Neuronal stem cell (in vitro differentiated cells): ENCODE measurements at regions not wholly inside any gene's neighbourhood (a gene's known extent, or its start where the extent isn't known, plus 50 kb on each side); places are given as distances from the start of the nearest gene placed in this dataset.

Source experiments
- DNase-seq: peaks from one replicate; pipeline ENCODE4 v3.0.0-alpha.2; 2013; ENCODE audit warnings: low spot score
- H2AFZ ChIP-seq: one replicate; pipeline ENCODE4 v1.6.1; 2013; ENCODE audit warnings: mild to moderate bottlenecking, low read length, inconsistent platforms
- H2AK5ac ChIP-seq: 2 replicates; pipeline ENCODE4 v1.6.1; 2013; ENCODE audit warnings: low read depth, mild to moderate bottlenecking, inconsistent platforms, low read length, moderate library complexity, mixed read lengths
- H2BK120ac ChIP-seq: 2 replicates; pipeline ENCODE4 v1.6.1; 2013; ENCODE audit warnings: low read depth, mild to moderate bottlenecking, inconsistent platforms, low read length, moderate library complexity, mixed read lengths
- H2BK12ac ChIP-seq: one replicate; pipeline ENCODE4 v1.6.1; 2013; ENCODE audit warnings: low read length, inconsistent platforms
- H2BK15ac ChIP-seq: 2 replicates; pipeline ENCODE4 v1.6.1; 2013; ENCODE audit warnings: mild to moderate bottlenecking, low read length, inconsistent platforms, mixed read lengths
- H2BK5ac ChIP-seq: one replicate; pipeline ENCODE4 v1.6.1; 2013; ENCODE audit warnings: inconsistent platforms, mild to moderate bottlenecking, low read length, moderate library complexity
- H3K14ac ChIP-seq: one replicate; pipeline ENCODE4 v1.6.1; 2013; ENCODE audit warnings: low read length, inconsistent platforms
- H3K18ac ChIP-seq: 2 replicates; pipeline ENCODE4 v1.6.1; 2013; ENCODE audit warnings: low read length, inconsistent platforms
- H3K23ac ChIP-seq: 2 replicates; pipeline ENCODE4 v1.6.1; 2013; ENCODE audit warnings: low read depth, mild to moderate bottlenecking, mixed read lengths, low read length, inconsistent platforms; ENCODE audit not compliant: poor library complexity
- H3K27ac ChIP-seq: replicated peaks from 3 replicates; pipeline ENCODE4 v1.5.1; 2013; ENCODE audit warnings: low read length, inconsistent platforms
- H3K27me3 ChIP-seq, 3 experiments: 2 replicates each; pipeline ENCODE4 v1.6.1; 2013; ENCODE audit warnings: low read length in 3 of 3, mild to moderate bottlenecking in 2 of 3, inconsistent platforms in 1 of 3, low read depth in 1 of 3, mixed read lengths in 1 of 3, moderate library complexity in 1 of 3; ENCODE audit not compliant: control insufficient read depth in 3 of 3, insufficient read depth in 3 of 3
- H3K36me3 ChIP-seq, 2 donors: replicated peaks in 1 of 2; 2 replicates each; pipeline ENCODE4 v1.6.1; 2013; ENCODE audit warnings: low read length in 2 of 2; ENCODE audit not compliant: control insufficient read depth in 2 of 2, insufficient read depth in 2 of 2
- H3K4ac ChIP-seq: 2 replicates; pipeline ENCODE4 v1.6.1; 2013; ENCODE audit warnings: inconsistent platforms, mild to moderate bottlenecking, low read length, moderate library complexity
- H3K4me1 ChIP-seq, 2 donors: 1 replicate in 1 of 2; 2 replicates in 1 of 2; pipeline ENCODE4 v1.6.1; 2013; ENCODE audit warnings: low read length in 2 of 2, low read depth in 1 of 2; ENCODE audit not compliant: control insufficient read depth in 2 of 2, insufficient read depth in 1 of 2
- H3K4me2 ChIP-seq: one replicate; pipeline ENCODE4 v1.6.1; 2013; ENCODE audit warnings: mild to moderate bottlenecking, low read length, inconsistent platforms; ENCODE audit not compliant: insufficient read depth, poor library complexity, severe bottlenecking
- H3K4me3 ChIP-seq, 2 donors: 2 replicates each; pipeline ENCODE4 v1.5.1; 2013; ENCODE audit warnings: low read length in 2 of 2, mild to moderate bottlenecking in 2 of 2, inconsistent platforms in 1 of 2, moderate library complexity in 1 of 2
- H3K79me1 ChIP-seq: one replicate; pipeline ENCODE4 v1.6.1; 2013; ENCODE audit warnings: low read depth, mild to moderate bottlenecking, inconsistent platforms, low read length, moderate library complexity
- H3K9ac ChIP-seq: one replicate; pipeline ENCODE4 v1.6.1; 2013; ENCODE audit warnings: mild to moderate bottlenecking, low read depth, low read length, inconsistent platforms; ENCODE audit not compliant: poor library complexity
- H3K9me3 ChIP-seq, 2 donors: replicated peaks in 1 of 2; 2 replicates each; pipeline versions ENCODE3 to v1.6.1; 2013; ENCODE audit warnings: low read length in 2 of 2, mild to moderate bottlenecking in 2 of 2, inconsistent platforms in 1 of 2, low read depth in 1 of 2, mixed read lengths in 1 of 2, moderate library complexity in 1 of 2; ENCODE audit not compliant: control insufficient read depth in 2 of 2, insufficient read depth in 1 of 2
- H4K8ac ChIP-seq: one replicate; pipeline ENCODE4 v1.6.1; 2013; ENCODE audit warnings: low read depth, mild to moderate bottlenecking, inconsistent platforms, low read length, moderate library complexity
- H4K91ac ChIP-seq: one replicate; pipeline ENCODE4 v1.6.1; 2013; ENCODE audit warnings: low read length, low read depth, mild to moderate bottlenecking, inconsistent platforms; ENCODE audit not compliant: poor library complexity
- WGBS, 2 donors: extraction: QIAGEN DNeasy Blood & Tissue Kit; methylation state at CpG; one replicate each; pipeline ENCODE4 v1.1.7; 2013; ENCODE audit warnings: missing lambda C conversion rate in 2 of 2, mixed read lengths in 1 of 2; ENCODE audit not compliant: insufficient read length in 2 of 2, insufficient replicate concordance in 1 of 2; ENCODE audit errors: extremely low coverage in 2 of 2; 5-methylcytosine and 5-hydroxymethylcytosine counted together

DNA sequence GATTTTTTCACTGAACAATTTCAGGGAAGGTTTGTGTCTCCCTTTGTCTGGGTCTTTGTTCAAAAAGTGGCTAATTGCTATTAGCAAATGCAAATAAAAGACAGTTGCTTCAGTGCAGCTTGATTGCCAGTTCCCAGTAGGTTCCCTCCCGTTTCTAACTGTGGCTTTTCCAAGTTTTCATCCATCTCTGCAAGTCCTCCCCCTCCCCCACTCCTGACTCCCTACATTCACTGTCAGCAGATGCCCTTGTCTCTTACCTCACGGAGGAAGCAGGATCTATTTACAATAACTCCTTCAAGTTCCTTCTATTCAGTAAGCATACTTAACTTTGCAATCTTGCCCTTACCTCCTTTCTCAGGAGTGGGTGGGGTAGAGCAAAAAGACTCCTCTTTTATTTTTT is 55.4 kb upstream of the SCEL start:
- no peaks in the 10 kb centered on the region for H3K36me3 ChIP-seq
- no peak overlapping the region for H2BK5ac ChIP-seq
- no peak overlapping the region for H3K27ac ChIP-seq
- no peak overlapping the region for H3K9ac ChIP-seq
- no peak for DNase-seq
- no peaks in the 10 kb centered on the region for H3K27me3 ChIP-seq
- peaks cover 0 to 3% of the 10 kb centered on the region in 2 donors for H3K4me1 ChIP-seq
- no peak overlapping the region for H3K4ac ChIP-seq
- no CpG with 5 or more reads among the region's 2 CpGs for WGBS, 2 donors
- H3K4me3 ChIP-seq: no peak overlapping the region
- no peak overlapping the region for H4K8ac ChIP-seq
- H2BK15ac ChIP-seq: no peak overlapping the region
- no peak overlapping the region for H3K23ac ChIP-seq
- no peaks in the 10 kb centered on the region for H3K9me3 ChIP-seq
- H2BK12ac ChIP-seq: no peak overlapping the region
- H2AK5ac ChIP-seq: no peak overlapping the region
- no peak overlapping the region for H3K4me2 ChIP-seq
- H3K18ac ChIP-seq: no peak overlapping the region
- H4K91ac ChIP-seq: no peak overlapping the region
- no peak overlapping the region for H2BK120ac ChIP-seq
- peak overlapping the region; percentile 48 for H2AFZ ChIP-seq
- no peak overlapping the region for H3K14ac ChIP-seq
- no peaks in the 10 kb centered on the region for H3K79me1 ChIP-seq

GRCh38 chr13:77479326-77479725 is 56.2 kb upstream of the SCEL start:
- Histone ChIP-seq H3K4me2 (no peak overlapping the region), H3K23ac (no peak overlapping the region), H3K4ac (no peak overlapping the region), H3K36me3 (no peaks in the 10 kb centered on the region), H3K27ac (no peak overlapping the region), H4K8ac (no peak overlapping the region), H2BK120ac (no peak overlapping the region), H2AFZ (peak overlapping the region; percentile 81), H3K79me1 (no peaks in the 10 kb centered on the region), H4K91ac (no peak overlapping the region), H3K27me3 (no peaks in the 10 kb centered on the region), H3K18ac (no peak overlapping the region), H3K4me1 (peaks cover 0 to 3% of the 10 kb centered on the region in 2 donors), H2AK5ac (no peak overlapping the region), H3K9me3 (no peaks in the 10 kb centered on the region), H2BK15ac (no peak overlapping the region), H3K9ac (no peak overlapping the region), H3K4me3 (no peak overlapping the region), H3K14ac (no peak overlapping the region), H2BK5ac (no peak overlapping the region), H2BK12ac (no peak overlapping the region)
- WGBS, 2 donors: no CpG with 5 or more reads among the region's 2 CpGs
- no peak for DNase-seq

DNA sequence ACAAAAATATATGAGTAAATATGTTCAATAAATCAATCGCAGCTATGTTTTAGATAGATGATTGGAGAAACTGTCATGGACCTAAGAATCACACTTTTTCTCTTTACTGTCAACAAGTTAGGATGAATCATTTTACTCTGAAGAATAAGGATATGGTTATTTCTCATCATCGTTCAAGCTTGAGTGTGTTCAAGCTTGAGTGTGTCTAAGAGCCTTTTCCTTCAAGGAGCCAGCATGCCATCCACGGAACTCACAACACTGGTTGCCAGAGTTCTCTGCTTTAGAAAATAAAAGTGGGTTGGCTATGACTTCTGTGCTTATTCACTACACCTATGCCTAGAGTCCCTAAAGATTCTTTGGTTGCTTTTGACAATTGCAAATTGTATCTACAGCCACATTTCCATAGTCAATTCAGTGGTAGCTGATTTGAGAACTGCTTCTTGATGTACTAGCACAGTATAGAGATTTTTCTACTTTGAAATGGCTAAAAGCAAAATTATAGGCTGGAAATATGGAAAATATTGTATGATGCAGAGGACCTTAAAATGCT is 58.1 kb upstream of the SCEL start:
- Histone ChIP-seq H2BK120ac (no peak overlapping the region), H2BK12ac (no peak overlapping the region), H4K91ac (no peak overlapping the region), H3K79me1 (no peaks in the 10 kb centered on the region), H3K14ac (no peak overlapping the region), H3K27ac (no peak overlapping the region), H2AK5ac (no peak overlapping the region), H3K4me3 (no peak overlapping the region), H2AFZ (peak overlapping the region; percentile 81), H3K9me3 (no peaks in the 10 kb centered on the region), H4K8ac (no peak overlapping the region), H2BK5ac (no peak overlapping the region), H2BK15ac (no peak overlapping the region), H3K4me2 (no peak overlapping the region), H3K36me3 (no peaks in the 10 kb centered on the region), H3K18ac (no peak overlapping the region), H3K4ac (no peak overlapping the region), H3K9ac (no peak overlapping the region), H3K4me1 (peaks cover 0 to 3% of the 10 kb centered on the region in 2 donors), H3K23ac (no peak overlapping the region), H3K27me3 (no peaks in the 10 kb centered on the region)
- no CpG with 5 or more reads among the region's 3 CpGs for WGBS, 2 donors
- DNase-seq: no peak

DNA sequence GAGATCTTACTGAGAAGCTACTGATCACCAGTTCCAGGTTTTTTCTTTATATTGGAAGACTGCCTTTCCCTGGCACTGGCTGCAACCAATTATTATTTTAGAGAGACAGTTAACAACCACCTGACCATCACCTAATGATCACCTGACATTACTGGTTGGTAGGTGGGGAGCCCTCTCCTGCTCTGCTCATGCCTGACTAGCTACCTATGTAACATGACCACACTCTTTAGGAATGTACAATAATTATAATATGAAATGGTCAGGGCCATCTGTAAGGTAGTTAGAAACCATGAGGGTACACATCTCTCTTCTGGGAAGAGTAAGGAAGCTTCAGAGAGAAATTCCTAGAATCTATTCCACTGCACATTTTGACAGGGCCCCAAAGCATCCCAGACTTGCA is 59.0 kb upstream of the SCEL start:
- Histone ChIP-seq H3K27ac (no peak overlapping the region), H2BK12ac (no peak overlapping the region), H2AK5ac (no peak overlapping the region), H2BK5ac (no peak overlapping the region), H4K91ac (no peak overlapping the region), H2AFZ (no peak overlapping the region), H3K18ac (no peak overlapping the region), H3K27me3 (no peaks in the 10 kb centered on the region), H3K4me3 (no peak overlapping the region), H4K8ac (no peak overlapping the region), H3K4me1 (peaks cover 0 to 3% of the 10 kb centered on the region in 2 donors), H2BK15ac (no peak overlapping the region), H3K4me2 (no peak overlapping the region), H2BK120ac (no peak overlapping the region), H3K14ac (no peak overlapping the region), H3K9me3 (no peaks in the 10 kb centered on the region), H3K4ac (no peak overlapping the region), H3K79me1 (no peaks in the 10 kb centered on the region), H3K9ac (no peak overlapping the region), H3K36me3 (no peaks in the 10 kb centered on the region), H3K23ac (no peak overlapping the region)
- no peak for DNase-seq
